ENCODE measurements at regions not wholly inside any gene's neighbourhood (a gene's known extent, or its start where the extent isn't known, plus 50 kb on each side); places are given as distances from the start of the nearest gene placed in this dataset.

GRCh38 chr16:9536905-9537304 is 445.5 kb downstream of the HAPSTR1 start:
- TF ChIP-seq CTCF (IDR thresholded peaks at IDR 0.05) (no peak), POLR2A (IDR thresholded peaks at IDR 0.05; ENCODE audit: low read depth) (no peak), POLR2AphosphoS5 (IDR thresholded peaks at IDR 0.05) (no peak), EP300 (IDR thresholded peaks at IDR 0.05) (no peak)
- DNase-seq (ENCODE audit: extremely low spot score) = no peak
- Histone ChIP-seq H3K36me3 (no peaks in the 10 kb centered on the region), H3K27me3 (no peaks in the 10 kb centered on the region), H3K27ac (replicated peaks in 1 of 4) (no peak overlapping the region), H3K9me3 (peaks cover 0 to 19% (median 8%) of the 10 kb centered on the region in 4 donors), H3K4me1 (peaks cover 0 to 7% (median 0%) of the 10 kb centered on the region in 4 donors), H3K4me3 (no peak overlapping the region)
- intact Hi-C loops (cut with DNase I) = no loop called here
- WGBS = 84% methylated on average over 3 of the region's 3 CpGs

GRCh38 chr16:9539346-9539745 is 447.9 kb downstream of the HAPSTR1 start:
- Histone ChIP-seq H3K4me1 (peaks cover 0 to 6% (median 0%) of the 10 kb centered on the region in 4 donors), H3K4me3 (no peak overlapping the region), H3K27me3 (no peaks in the 10 kb centered on the region), H3K27ac (replicated peaks in 1 of 4) (no peak overlapping the region), H3K9me3 (peaks cover 0 to 14% (median 5%) of the 10 kb centered on the region in 4 donors), H3K36me3 (no peaks in the 10 kb centered on the region)
- DNase-seq (ENCODE audit: extremely low spot score) = no peak
- intact Hi-C loops (cut with DNase I) = no loop called here
- 100% methylated on average over 1 of the region's 1 CpG for WGBS
- no peak for TF ChIP-seq EP300 (IDR thresholded peaks at IDR 0.05)
- no peak for TF ChIP-seq POLR2AphosphoS5 (IDR thresholded peaks at IDR 0.05)
- TF ChIP-seq CTCF (IDR thresholded peaks at IDR 0.05) = no peak
- no peak for TF ChIP-seq POLR2A (IDR thresholded peaks at IDR 0.05; ENCODE audit: low read depth)

GRCh38 chr16:9541723-9542122 is 450.3 kb downstream of the HAPSTR1 start:
- no peak overlapping the region for H3K4me3 ChIP-seq
- TF ChIP-seq EP300 (IDR thresholded peaks at IDR 0.05) (no peak), POLR2AphosphoS5 (IDR thresholded peaks at IDR 0.05) (no peak), POLR2A (IDR thresholded peaks at IDR 0.05; ENCODE audit: low read depth) (no peak), CTCF (IDR thresholded peaks at IDR 0.05) (no peak)
- H3K9me3 ChIP-seq = peaks cover 0 to 14% (median 5%) of the 10 kb centered on the region in 4 donors
- no peaks in the 10 kb centered on the region for H3K36me3 ChIP-seq
- no peak overlapping the region for H3K27ac ChIP-seq (replicated peaks in 1 of 4)
- WGBS = 80% methylated on average over 5 of the region's 5 CpGs
- intact Hi-C loops (cut with DNase I) = no loop called here
- no peaks in the 10 kb centered on the region for H3K27me3 ChIP-seq
- no peak for DNase-seq (ENCODE audit: extremely low spot score)
- H3K4me1 ChIP-seq = no peaks in the 10 kb centered on the region

GRCh38 chr16:9542165-9542755 is 450.8 kb downstream of the HAPSTR1 start:
- H3K4me1 ChIP-seq = no peaks in the 10 kb centered on the region
- no peaks in the 10 kb centered on the region for H3K27me3 ChIP-seq
- no peak overlapping the region for H3K4me3 ChIP-seq
- no peak overlapping the region for H3K27ac ChIP-seq (replicated peaks in 1 of 4)
- intact Hi-C loops (cut with DNase I) = no loop called here
- H3K36me3 ChIP-seq = no peaks in the 10 kb centered on the region
- H3K9me3 ChIP-seq = peaks cover 0 to 14% (median 5%) of the 10 kb centered on the region in 4 donors
- TF ChIP-seq POLR2A (IDR thresholded peaks at IDR 0.05; ENCODE audit: low read depth) (no peak), EP300 (IDR thresholded peaks at IDR 0.05) (no peak), POLR2AphosphoS5 (IDR thresholded peaks at IDR 0.05) (no peak), CTCF (IDR thresholded peaks at IDR 0.05) (no peak)
- 65% methylated on average over 8 of the region's 8 CpGs for WGBS
- no peak for DNase-seq (ENCODE audit: extremely low spot score)
